ENCODE measurements at regions not wholly inside any gene's neighbourhood (a gene's known extent, or its start where the extent isn't known, plus 50 kb on each side); places are given as distances from the start of the nearest gene placed in this dataset.
A peak's percentile ranks its signal among the peaks of the same experiment; 100 is the strongest.

- intact Hi-C loops (cut with DNase I) = no loop called here
- no peak for TF ChIP-seq CTCF (IDR thresholded peaks at IDR 0.05)
- DNase-seq = no peak
- H3K9me3 ChIP-seq = peaks cover 8% of the 10 kb centered on the region
- peaks cover 33% of the 10 kb centered on the region for H3K4me1 ChIP-seq
- H3K27me3 ChIP-seq (ENCODE audit: insufficient read depth in 3 of 3, low read length in 2 of 3) = no peaks in the 10 kb centered on the region
- no peak overlapping the region for H3K4me3 ChIP-seq
- ATAC-seq = no peak
- H3K36me3 ChIP-seq (ENCODE audit: insufficient read depth in 1 of 2, low read depth in 1 of 2) = peaks cover 0 to 9% of the 10 kb centered on the region in 2 donors
- H3K27ac ChIP-seq = no peak overlapping the region
These were observed 85.4 kb upstream of the SVIL start for GRCh38 chr10:29720149-29720548.

DNA sequence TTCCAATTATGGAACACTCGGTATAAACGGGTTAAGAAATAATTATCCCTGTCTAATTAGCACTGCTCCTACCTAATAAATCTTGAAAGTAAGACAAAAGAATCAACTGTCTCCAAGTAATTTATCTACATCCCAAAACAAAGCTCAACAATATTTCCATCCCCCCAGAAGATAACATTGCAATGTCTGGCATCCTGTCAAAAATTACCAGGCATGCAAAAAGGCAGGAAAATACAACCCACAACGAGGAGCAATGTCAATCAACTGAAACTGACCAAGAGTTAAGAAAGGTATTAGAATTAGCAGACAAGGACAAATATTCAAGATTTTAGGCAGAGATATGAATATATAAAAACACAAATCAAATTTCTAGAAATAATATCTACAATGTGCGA, 84.5 kb upstream of the SVIL start:
- Histone ChIP-seq H3K4me1 (peaks cover 38% of the 10 kb centered on the region), H3K27ac (peak overlapping the region; percentile 59)
- intact Hi-C loops (cut with DNase I) = no loop called here

DNA sequence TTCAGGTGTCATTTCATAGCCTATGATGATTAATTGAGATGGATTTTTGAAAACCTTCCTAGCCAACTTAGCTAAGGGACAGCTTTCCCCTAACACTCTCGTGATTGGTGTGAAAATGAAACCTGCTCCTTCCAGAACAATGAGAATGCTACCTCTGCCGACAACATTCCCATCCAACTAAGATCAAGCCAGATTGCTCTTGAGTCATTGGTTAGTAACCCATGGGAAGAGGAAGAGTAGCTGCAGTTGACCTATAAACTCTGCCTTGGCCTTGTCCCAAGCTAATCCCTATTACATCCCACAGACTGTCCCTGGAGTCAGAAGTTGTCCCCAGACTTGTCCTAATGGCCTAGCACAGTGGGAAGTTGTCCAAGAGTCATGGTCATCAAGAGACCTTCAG, 80.5 kb upstream of the SVIL start:
- H3K4me3 ChIP-seq = no peak overlapping the region
- DNase-seq (no peak), ATAC-seq (peak in 1 of 4 donors; percentile 20)
- peaks cover 0 to 13% of the 10 kb centered on the region in 2 donors for H3K36me3 ChIP-seq (ENCODE audit: insufficient read depth in 1 of 2, low read depth in 1 of 2)
- peaks cover 5% of the 10 kb centered on the region for H3K9me3 ChIP-seq
- WGBS, 3 donors = 55 to 66% (median 60%) methylated on average over 2 of the region's 2 CpGs
- no peak for TF ChIP-seq CTCF (IDR thresholded peaks at IDR 0.05)
- H3K27ac ChIP-seq = no peak overlapping the region
- H3K27me3 ChIP-seq (ENCODE audit: insufficient read depth in 3 of 3, low read length in 2 of 3) = no peaks in the 10 kb centered on the region
- peaks cover 55% of the 10 kb centered on the region for H3K4me1 ChIP-seq
- intact Hi-C loops (cut with DNase I) = no loop called here

More for the DNA sequence above, 84.5 kb upstream of the SVIL start:
- WGBS, 3 donors = 37 to 43% (median 37%) methylated on average over 4 of the region's 4 CpGs
- no peak for TF ChIP-seq CTCF (IDR thresholded peaks at IDR 0.05)
- Histone ChIP-seq H3K36me3 (ENCODE audit: insufficient read depth in 1 of 2, low read depth in 1 of 2) (peaks cover 0 to 8% of the 10 kb centered on the region in 2 donors), H3K4me3 (peak overlapping the region; percentile 9), H3K27me3 (ENCODE audit: insufficient read depth in 3 of 3, low read length in 2 of 3) (no peaks in the 10 kb centered on the region), H3K9me3 (peaks cover 8% of the 10 kb centered on the region)
- DNase-seq = no peak
- no peak for ATAC-seq

GRCh38 chr10:29714096-29714874, 79.5 kb upstream of the SVIL start:
- Histone ChIP-seq H3K27ac (no peak overlapping the region), H3K36me3 (ENCODE audit: insufficient read depth in 1 of 2, low read depth in 1 of 2) (peaks cover 0 to 13% of the 10 kb centered on the region in 2 donors), H3K4me3 (no peak overlapping the region), H3K4me1 (peaks cover 50% of the 10 kb centered on the region), H3K9me3 (no peaks in the 10 kb centered on the region), H3K27me3 (ENCODE audit: insufficient read depth in 3 of 3, low read length in 2 of 3) (no peaks in the 10 kb centered on the region)
- no peak for DNase-seq
- peak in 2 of 4 donors; percentile 32 to 47 for ATAC-seq
- intact Hi-C loops (cut with DNase I) = loop anchor here in 1 of 2 donors (5.0 kb wide), 1 partner anchor 52 kb away; no protein-coding TSS in a partner anchor
- WGBS, 3 donors = 92 to 94% (median 93%) methylated on average over 9 of the region's 9 CpGs
- no peak for TF ChIP-seq CTCF (IDR thresholded peaks at IDR 0.05)
